ENCODE measurements at regions not wholly inside any gene's neighbourhood (a gene's known extent, or its start where the extent isn't known, plus 50 kb on each side); places are given as distances from the start of the nearest gene placed in this dataset.

DNA sequence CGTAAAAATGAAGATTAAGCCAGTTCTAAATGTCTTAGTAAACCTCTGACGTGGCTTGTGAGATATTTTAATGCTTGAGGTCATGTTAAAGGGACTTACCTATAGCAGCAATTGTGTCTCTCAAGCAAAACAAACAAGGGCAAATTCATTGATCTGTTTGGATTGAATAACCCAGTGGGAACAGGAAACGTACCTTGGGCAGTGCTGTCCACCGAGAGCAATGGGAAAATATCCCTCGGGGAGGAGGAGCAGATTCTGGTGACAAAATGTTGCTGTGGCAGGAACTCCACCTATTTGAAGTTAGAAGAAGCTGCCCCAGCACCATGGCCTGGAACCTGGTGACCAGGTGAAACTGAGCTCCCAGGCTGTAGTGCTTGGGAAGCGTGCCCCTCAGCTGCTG is 107.1 kb upstream of the FZD8 start:
- no peaks in the 10 kb centered on the region for H3K27me3 Mint-ChIP-seq (ENCODE audit: low read depth in 2 of 2)
- no peak overlapping the region for H3K4me3 Mint-ChIP-seq
- TF ChIP-seq, protein P1, sequence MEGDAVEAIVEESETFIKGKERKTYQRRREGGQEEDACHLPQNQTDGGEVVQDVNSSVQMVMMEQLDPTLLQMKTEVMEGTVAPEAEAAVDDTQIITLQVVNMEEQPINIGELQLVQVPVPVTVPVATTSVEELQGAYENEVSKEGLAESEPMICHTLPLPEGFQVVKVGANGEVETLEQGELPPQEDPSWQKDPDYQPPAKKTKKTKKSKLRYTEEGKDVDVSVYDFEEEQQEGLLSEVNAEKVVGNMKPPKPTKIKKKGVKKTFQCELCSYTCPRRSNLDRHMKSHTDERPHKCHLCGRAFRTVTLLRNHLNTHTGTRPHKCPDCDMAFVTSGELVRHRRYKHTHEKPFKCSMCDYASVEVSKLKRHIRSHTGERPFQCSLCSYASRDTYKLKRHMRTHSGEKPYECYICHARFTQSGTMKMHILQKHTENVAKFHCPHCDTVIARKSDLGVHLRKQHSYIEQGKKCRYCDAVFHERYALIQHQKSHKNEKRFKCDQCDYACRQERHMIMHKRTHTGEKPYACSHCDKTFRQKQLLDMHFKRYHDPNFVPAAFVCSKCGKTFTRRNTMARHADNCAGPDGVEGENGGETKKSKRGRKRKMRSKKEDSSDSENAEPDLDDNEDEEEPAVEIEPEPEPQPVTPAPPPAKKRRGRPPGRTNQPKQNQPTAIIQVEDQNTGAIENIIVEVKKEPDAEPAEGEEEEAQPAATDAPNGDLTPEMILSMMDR (IDR thresholded peaks at IDR 0.05) = no peak
- no peak overlapping the region for H3K27ac Mint-ChIP-seq
- Histone ChIP-seq H3K9me3 (ENCODE audit: control insufficient read depth, insufficient read depth, low read length) (no peaks in the 10 kb centered on the region), H3K27me3 (ENCODE audit: control insufficient read depth, insufficient read depth, low read length) (no peaks in the 10 kb centered on the region), H3K36me3 (ENCODE audit: control insufficient read depth, insufficient read depth, low read length) (no peaks in the 10 kb centered on the region), H3K4me3 (ENCODE audit: low read length) (no peak overlapping the region), H3K4me1 (ENCODE audit: control insufficient read depth, insufficient read depth, low read length) (no peaks in the 10 kb centered on the region), H3K27ac (ENCODE audit: low read length) (no peak overlapping the region)
- H3K9me3 Mint-ChIP-seq = peaks cover 0 to 3% of the 10 kb centered on the region in 2 donors
- DNase-seq (no peak), ATAC-seq (no peak)
- no peaks in the 10 kb centered on the region for H3K36me3 Mint-ChIP-seq
- intact Hi-C loops (cut with micrococcal nuclease) = no loop called here
- H3K4me1 Mint-ChIP-seq = no peaks in the 10 kb centered on the region
- 82% methylated on average over 6 of the region's 6 CpGs for WGBS (ENCODE audit: insufficient coverage)

DNA sequence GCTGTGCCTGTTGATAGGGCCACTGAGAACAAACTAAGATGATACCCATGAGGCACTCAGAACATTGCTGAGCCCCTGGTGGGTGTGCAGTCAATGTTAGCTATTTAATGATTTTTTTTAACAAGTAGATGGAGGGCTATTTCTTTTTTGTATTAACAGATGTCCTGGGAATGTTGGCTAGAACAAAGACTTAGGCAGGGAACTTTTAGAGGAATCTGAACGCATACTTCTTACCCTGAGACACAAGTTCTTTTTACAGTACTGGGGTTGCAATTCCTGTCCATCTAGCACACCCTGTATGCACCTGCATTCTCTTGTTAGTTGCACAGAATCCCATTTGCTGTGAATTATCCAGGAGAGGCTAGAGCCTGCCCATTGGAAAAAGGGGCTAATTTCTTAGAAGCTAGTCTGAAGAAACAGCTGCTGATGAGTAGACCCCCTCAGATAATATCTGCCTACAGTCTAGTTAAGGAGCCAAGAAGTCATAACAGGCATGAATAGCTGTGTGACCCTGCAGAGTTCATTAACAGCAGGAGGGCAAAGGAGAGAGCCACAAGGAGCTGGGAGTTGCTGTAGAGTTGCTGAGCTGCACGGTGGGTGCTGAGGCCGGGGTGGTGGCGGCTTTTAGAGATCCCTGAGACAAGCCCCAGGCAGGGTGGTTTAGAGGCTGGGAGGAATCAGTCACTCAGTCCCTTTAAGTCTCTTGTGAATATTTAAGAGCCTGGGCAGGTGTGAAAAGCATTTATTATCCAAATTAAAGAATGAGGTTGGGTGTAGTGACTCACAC is 103.7 kb upstream of the FZD8 start:
- no peaks in the 10 kb centered on the region for H3K4me1 Mint-ChIP-seq

DNA sequence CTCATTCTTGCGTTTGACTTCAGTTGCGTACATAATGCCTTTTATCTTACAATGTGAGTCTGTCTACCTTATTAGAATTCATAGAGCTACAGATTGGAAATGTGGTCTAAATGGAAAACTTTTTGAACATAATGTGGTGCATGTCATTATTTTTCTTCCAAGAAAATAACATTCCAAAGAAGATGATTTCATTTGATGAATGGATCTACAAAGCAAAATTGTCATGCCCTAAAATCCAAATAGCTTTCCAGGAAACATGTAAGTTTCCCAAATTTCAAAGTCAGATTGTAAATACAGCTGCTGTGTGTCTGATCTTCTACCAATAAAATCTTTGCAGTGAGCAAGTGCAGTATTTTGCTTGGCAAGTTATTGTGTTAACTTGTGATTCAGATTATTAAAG is 101.8 kb upstream of the FZD8 start:
- Mint-ChIP-seq H3K9me3 (peaks cover 4 to 9% of the 10 kb centered on the region in 2 donors), H3K27me3 (ENCODE audit: low read depth in 2 of 2) (peaks cover 0 to 5% of the 10 kb centered on the region in 2 donors), H3K4me3 (no peak overlapping the region), H3K27ac (no peak overlapping the region), H3K36me3 (no peaks in the 10 kb centered on the region), H3K4me1 (no peaks in the 10 kb centered on the region)
- intact Hi-C loops (cut with micrococcal nuclease) = no loop called here
- Histone ChIP-seq H3K27ac (ENCODE audit: low read length) (no peak overlapping the region), H3K36me3 (ENCODE audit: control insufficient read depth, insufficient read depth, low read length) (no peaks in the 10 kb centered on the region), H3K9me3 (ENCODE audit: control insufficient read depth, insufficient read depth, low read length) (no peaks in the 10 kb centered on the region), H3K4me1 (ENCODE audit: control insufficient read depth, insufficient read depth, low read length) (no peaks in the 10 kb centered on the region), H3K27me3 (ENCODE audit: control insufficient read depth, insufficient read depth, low read length) (no peaks in the 10 kb centered on the region), H3K4me3 (ENCODE audit: low read length) (no peak overlapping the region)
- no CpG with 5 or more reads among the region's 2 CpGs for WGBS (ENCODE audit: insufficient coverage)
- DNase-seq (no peak), ATAC-seq (no peak)
- TF ChIP-seq, protein P1 (IDR thresholded peaks at IDR 0.05) = no peak

More for the DNA sequence above, 103.7 kb upstream of the FZD8 start:
- Mint-ChIP-seq H3K4me3 (no peak overlapping the region), H3K36me3 (no peaks in the 10 kb centered on the region), H3K27ac (no peak overlapping the region), H3K9me3 (peaks cover 2 to 7% of the 10 kb centered on the region in 2 donors), H3K27me3 (ENCODE audit: low read depth in 2 of 2) (peaks cover 0 to 4% of the 10 kb centered on the region in 2 donors)
- H3K36me3 ChIP-seq (ENCODE audit: control insufficient read depth, insufficient read depth, low read length) = no peaks in the 10 kb centered on the region
- no peak overlapping the region for H3K4me3 ChIP-seq (ENCODE audit: low read length)
- no peak overlapping the region for H3K27ac ChIP-seq (ENCODE audit: low read length)
- no peaks in the 10 kb centered on the region for H3K27me3 ChIP-seq (ENCODE audit: control insufficient read depth, insufficient read depth, low read length)
- WGBS (ENCODE audit: insufficient coverage) = 91% methylated on average over 4 of the region's 4 CpGs
- intact Hi-C loops (cut with micrococcal nuclease) = no loop called here
- ATAC-seq = no peak
- no peak for DNase-seq
- H3K9me3 ChIP-seq (ENCODE audit: control insufficient read depth, insufficient read depth, low read length) = no peaks in the 10 kb centered on the region
- H3K4me1 ChIP-seq (ENCODE audit: control insufficient read depth, insufficient read depth, low read length) = no peaks in the 10 kb centered on the region
- TF ChIP-seq, protein P1 (IDR thresholded peaks at IDR 0.05) = no peak

DNA sequence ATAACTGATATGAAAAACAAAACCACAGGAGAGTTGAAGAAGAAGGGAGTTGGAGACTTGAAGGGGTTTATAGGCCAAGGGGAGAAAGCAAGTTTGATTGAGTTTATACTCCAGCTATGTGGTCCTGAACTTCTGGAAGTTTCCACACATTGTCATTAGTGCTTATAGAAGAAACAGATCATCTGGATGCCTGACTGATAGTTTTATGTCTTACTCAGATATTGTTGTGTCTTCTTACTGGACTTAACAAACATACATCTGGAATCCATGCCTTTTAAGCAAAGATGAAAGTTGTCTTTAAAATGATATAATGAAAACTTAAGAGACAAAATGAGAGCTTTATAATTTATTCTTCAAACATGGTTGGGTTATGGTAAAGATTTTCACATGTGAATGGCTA is 101.3 kb upstream of the FZD8 start:
- Mint-ChIP-seq H3K27me3 (ENCODE audit: low read depth in 2 of 2) (peaks cover 0 to 7% of the 10 kb centered on the region in 2 donors), H3K9me3 (peaks cover 5 to 10% of the 10 kb centered on the region in 2 donors), H3K27ac (no peak overlapping the region), H3K4me3 (no peak overlapping the region), H3K36me3 (no peaks in the 10 kb centered on the region), H3K4me1 (no peaks in the 10 kb centered on the region)
- no peak overlapping the region for H3K4me3 ChIP-seq (ENCODE audit: low read length)
- intact Hi-C loops (cut with micrococcal nuclease) = no loop called here
- ATAC-seq (no peak), DNase-seq (no peak)
- TF ChIP-seq, protein P1 (IDR thresholded peaks at IDR 0.05) = no peak
- H3K9me3 ChIP-seq (ENCODE audit: control insufficient read depth, insufficient read depth, low read length) = no peaks in the 10 kb centered on the region
- H3K4me1 ChIP-seq (ENCODE audit: control insufficient read depth, insufficient read depth, low read length) = no peaks in the 10 kb centered on the region
- no peak overlapping the region for H3K27ac ChIP-seq (ENCODE audit: low read length)
- no peaks in the 10 kb centered on the region for H3K27me3 ChIP-seq (ENCODE audit: control insufficient read depth, insufficient read depth, low read length)
- H3K36me3 ChIP-seq (ENCODE audit: control insufficient read depth, insufficient read depth, low read length) = no peaks in the 10 kb centered on the region

Data from natural killer cell (primary cell).